ENCODE measurements at regions not wholly inside any gene's neighbourhood (a gene's known extent, or its start where the extent isn't known, plus 50 kb on each side); places are given as distances from the start of the nearest gene placed in this dataset.

GRCh38 chr5:3221432-3221831 is 374.2 kb upstream of the IRX1 start:
- Histone ChIP-seq H3K4me1 (ENCODE audit: control insufficient read depth in 2 of 3, insufficient read depth in 2 of 3, low read depth in 1 of 3, low read length in 3 of 3) (no peaks in the 10 kb centered on the region), H3K4me3 (ENCODE audit: low read length in 3 of 3) (no peak overlapping the region), H3K27me3 (ENCODE audit: control insufficient read depth, insufficient read depth, low read length) (no peaks in the 10 kb centered on the region), H3K9me3 (ENCODE audit: control insufficient read depth in 2 of 3, insufficient read depth in 1 of 3, low read length in 3 of 3) (no peaks in the 10 kb centered on the region), H3K9ac (ENCODE audit: low read length in 3 of 3) (no peak overlapping the region), H3K27ac (ENCODE audit: low read depth in 2 of 2, low read length in 2 of 2) (no peak overlapping the region), H3K36me3 (ENCODE audit: control insufficient read depth in 2 of 3, insufficient read depth in 3 of 3, low read length in 3 of 3) (no peaks in the 10 kb centered on the region)
- FAIRE-seq, result no peak
- no peak for DNase-seq
- intact Hi-C loops (cut with DNase I), result no loop called here
- no peak for TF ChIP-seq CTCF (IDR thresholded peaks at IDR 0.05; ENCODE audit: borderline replicate concordance, extremely low read depth, insufficient read depth)

- DNase-seq (no peak), FAIRE-seq (no peak)
- no peaks in the 10 kb centered on the region for H3K27me3 ChIP-seq (ENCODE audit: control insufficient read depth, insufficient read depth, low read length)
- H3K27ac ChIP-seq (ENCODE audit: low read depth in 2 of 2, low read length in 2 of 2), result no peak overlapping the region
- no peak overlapping the region for H3K9ac ChIP-seq (ENCODE audit: low read length in 3 of 3)
- H3K4me3 ChIP-seq (ENCODE audit: low read length in 3 of 3), result no peak overlapping the region
- intact Hi-C loops (cut with DNase I), result no loop called here
- H3K9me3 ChIP-seq (ENCODE audit: control insufficient read depth in 2 of 3, insufficient read depth in 1 of 3, low read length in 3 of 3), result no peaks in the 10 kb centered on the region
- no peaks in the 10 kb centered on the region for H3K4me1 ChIP-seq (ENCODE audit: control insufficient read depth in 2 of 3, insufficient read depth in 2 of 3, low read depth in 1 of 3, low read length in 3 of 3)
- no peaks in the 10 kb centered on the region for H3K36me3 ChIP-seq (ENCODE audit: control insufficient read depth in 2 of 3, insufficient read depth in 3 of 3, low read length in 3 of 3)
- TF ChIP-seq CTCF (IDR thresholded peaks at IDR 0.05; ENCODE audit: borderline replicate concordance, extremely low read depth, insufficient read depth), result no peak
Observed at GRCh38 chr5:3220638-3221288, 374.9 kb upstream of the IRX1 start.

- Histone ChIP-seq H3K36me3 (ENCODE audit: control insufficient read depth in 2 of 3, insufficient read depth in 3 of 3, low read length in 3 of 3) (no peaks in the 10 kb centered on the region), H3K9ac (ENCODE audit: low read length in 3 of 3) (no peak overlapping the region), H3K27ac (ENCODE audit: low read depth in 2 of 2, low read length in 2 of 2) (no peak overlapping the region), H3K4me1 (ENCODE audit: control insufficient read depth in 2 of 3, insufficient read depth in 2 of 3, low read depth in 1 of 3, low read length in 3 of 3) (no peaks in the 10 kb centered on the region), H3K27me3 (ENCODE audit: control insufficient read depth, insufficient read depth, low read length) (no peaks in the 10 kb centered on the region), H3K4me3 (ENCODE audit: low read length in 3 of 3) (no peak overlapping the region), H3K9me3 (ENCODE audit: control insufficient read depth in 2 of 3, insufficient read depth in 1 of 3, low read length in 3 of 3) (no peaks in the 10 kb centered on the region)
- FAIRE-seq (no peak), DNase-seq (no peak)
- intact Hi-C loops (cut with DNase I), result no loop called here
- no peak for TF ChIP-seq CTCF (IDR thresholded peaks at IDR 0.05; ENCODE audit: borderline replicate concordance, extremely low read depth, insufficient read depth)
Observed at GRCh38 chr5:3220201-3220600, 375.4 kb upstream of the IRX1 start.
